Astrocyte (in vitro differentiated cells and primary cell): ENCODE measurements at regions not wholly inside any gene's neighbourhood (a gene's known extent, or its start where the extent isn't known, plus 50 kb on each side); places are given as distances from the start of the nearest gene placed in this dataset.

Source experiments
- DNase-seq: peaks from one replicate; pipeline ENCODE4 v3.0.0-alpha.2; 2010; ENCODE audit warnings: low read depth
- FAIRE-seq: peaks from 2 replicates; lab custom pipeline; 2011; peaks lifted over from hg19 to GRCh38; lab: Jason Lieb, UNC
- H2AFZ ChIP-seq: 2 replicates; pipeline ENCODE4 v1.6.0; 2012; ENCODE audit warnings: low read depth, low read length, inconsistent platforms
- H3K27ac ChIP-seq: 2 replicates; pipeline ENCODE4 v1.5.1; 2011; ENCODE audit warnings: low read depth, low read length, inconsistent platforms
- H3K27me3 ChIP-seq: 2 replicates; pipeline ENCODE4 v1.6.0; 2011; ENCODE audit warnings: low read length, inconsistent platforms; ENCODE audit not compliant: insufficient read depth
- H3K36me3 ChIP-seq: 2 replicates; pipeline ENCODE4 v1.5.1; 2011; ENCODE audit warnings: low read length, inconsistent platforms; ENCODE audit not compliant: insufficient read depth
- H3K4me1 ChIP-seq: 2 replicates; pipeline ENCODE4 v1.5.1; 2011; ENCODE audit warnings: low read length, inconsistent platforms; ENCODE audit not compliant: insufficient read depth
- H3K4me2 ChIP-seq: 2 replicates; pipeline ENCODE4 v1.6.0; 2012; ENCODE audit warnings: low read length, inconsistent platforms
- H3K4me3 ChIP-seq: 2 replicates; pipeline ENCODE4 v1.5.1; 2011; ENCODE audit warnings: low read depth, mild to moderate bottlenecking, low read length, inconsistent platforms; ENCODE audit not compliant: insufficient read depth
- H3K79me2 ChIP-seq: 2 replicates; pipeline ENCODE4 v1.6.0; 2012; ENCODE audit warnings: mild to moderate bottlenecking, low read length, inconsistent platforms; ENCODE audit not compliant: insufficient read depth
- H3K9ac ChIP-seq: 2 replicates; pipeline ENCODE4 v1.6.0; 2012; ENCODE audit warnings: mild to moderate bottlenecking, low read length, inconsistent platforms
- H3K9me3 ChIP-seq: 2 replicates; pipeline ENCODE4 v1.5.1; 2012; ENCODE audit warnings: low read depth, mild to moderate bottlenecking, low read length, inconsistent platforms; ENCODE audit not compliant: insufficient read depth
- H4K20me1 ChIP-seq: 2 replicates; pipeline ENCODE4 v1.6.0; 2012; ENCODE audit warnings: low read length, inconsistent platforms; ENCODE audit not compliant: insufficient read depth
- H3K27ac Mint-ChIP-seq: one replicate; pipeline ENCODE4 v1.8.0; 2021; ENCODE audit warnings: mild to moderate bottlenecking, mixed read lengths; ENCODE audit not compliant: unreplicated experiment
- H3K27me3 Mint-ChIP-seq: one replicate; pipeline ENCODE4 v1.8.0; 2021; ENCODE audit warnings: low read depth, mixed read lengths; ENCODE audit not compliant: unreplicated experiment
- H3K36me3 Mint-ChIP-seq: one replicate; pipeline ENCODE4 v1.8.0; 2021; ENCODE audit warnings: low read depth, mixed read lengths; ENCODE audit not compliant: unreplicated experiment
- H3K4me1 Mint-ChIP-seq: one replicate; pipeline ENCODE4 v1.8.0; 2021; ENCODE audit warnings: low read depth, mixed read lengths; ENCODE audit not compliant: unreplicated experiment
- H3K4me3 Mint-ChIP-seq: one replicate; pipeline ENCODE4 v1.8.0; 2021; ENCODE audit warnings: mild to moderate bottlenecking, moderate library complexity, mixed read lengths; ENCODE audit not compliant: unreplicated experiment
- H3K9me3 Mint-ChIP-seq: one replicate; pipeline ENCODE4 v1.8.0; 2021; ENCODE audit warnings: mild to moderate bottlenecking, mixed read lengths; ENCODE audit not compliant: unreplicated experiment
- EZH2 ChIP-seq: IDR thresholded peaks from 2 replicates; pipeline ENCODE4 v1.6.1; 2012; ENCODE audit warnings: mild to moderate bottlenecking, low read length, inconsistent platforms; ENCODE audit not compliant: insufficient read depth
- TF ChIP-seq, protein P1 (sequence below): IDR thresholded peaks from 2 replicates; pipeline ENCODE4 v1.5.1; 2011; ENCODE audit warnings: low read depth, mild to moderate bottlenecking, inconsistent platforms, low read length, moderate library complexity; ENCODE audit not compliant: insufficient read depth

DNA sequence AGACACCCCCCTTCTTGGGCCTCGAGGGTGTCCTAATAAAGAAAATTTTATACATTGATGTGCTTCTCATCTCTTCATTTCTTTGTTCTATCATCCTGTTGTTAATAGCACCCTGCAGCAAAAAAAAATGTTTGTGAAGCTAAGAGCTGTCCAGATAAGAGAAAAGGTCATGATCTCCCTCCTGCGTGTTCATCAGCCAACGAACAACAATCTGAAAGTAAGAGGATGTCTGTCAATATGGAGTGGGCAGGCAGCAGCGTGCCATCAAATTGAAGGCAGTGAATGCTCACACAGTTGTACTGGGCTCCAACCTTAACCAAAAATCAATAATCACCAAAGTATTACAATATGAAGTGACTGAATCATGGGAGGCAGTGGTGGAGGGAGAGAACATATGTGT, 418.6 kb upstream of the ONECUT1 start:
- Mint-ChIP-seq H3K36me3 (no peaks in the 10 kb centered on the region), H3K4me1 (no peaks in the 10 kb centered on the region), H3K4me3 (no peak overlapping the region), H3K27ac (no peak overlapping the region), H3K27me3 (peaks cover 2% of the 10 kb centered on the region), H3K9me3 (peaks cover 2% of the 10 kb centered on the region)
- TF ChIP-seq, protein P1, sequence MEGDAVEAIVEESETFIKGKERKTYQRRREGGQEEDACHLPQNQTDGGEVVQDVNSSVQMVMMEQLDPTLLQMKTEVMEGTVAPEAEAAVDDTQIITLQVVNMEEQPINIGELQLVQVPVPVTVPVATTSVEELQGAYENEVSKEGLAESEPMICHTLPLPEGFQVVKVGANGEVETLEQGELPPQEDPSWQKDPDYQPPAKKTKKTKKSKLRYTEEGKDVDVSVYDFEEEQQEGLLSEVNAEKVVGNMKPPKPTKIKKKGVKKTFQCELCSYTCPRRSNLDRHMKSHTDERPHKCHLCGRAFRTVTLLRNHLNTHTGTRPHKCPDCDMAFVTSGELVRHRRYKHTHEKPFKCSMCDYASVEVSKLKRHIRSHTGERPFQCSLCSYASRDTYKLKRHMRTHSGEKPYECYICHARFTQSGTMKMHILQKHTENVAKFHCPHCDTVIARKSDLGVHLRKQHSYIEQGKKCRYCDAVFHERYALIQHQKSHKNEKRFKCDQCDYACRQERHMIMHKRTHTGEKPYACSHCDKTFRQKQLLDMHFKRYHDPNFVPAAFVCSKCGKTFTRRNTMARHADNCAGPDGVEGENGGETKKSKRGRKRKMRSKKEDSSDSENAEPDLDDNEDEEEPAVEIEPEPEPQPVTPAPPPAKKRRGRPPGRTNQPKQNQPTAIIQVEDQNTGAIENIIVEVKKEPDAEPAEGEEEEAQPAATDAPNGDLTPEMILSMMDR, result no peak
- no peak for TF ChIP-seq EZH2
- no peaks in the 10 kb centered on the region for H4K20me1 ChIP-seq
- no peak overlapping the region for H3K9ac ChIP-seq
- FAIRE-seq, result no peak
- no peak overlapping the region for H3K4me2 ChIP-seq
- H3K27ac ChIP-seq, result peak overlapping the region; percentile 48
- no peak for DNase-seq
- no peaks in the 10 kb centered on the region for H3K27me3 ChIP-seq
- no peaks in the 10 kb centered on the region for H3K79me2 ChIP-seq
- H2AFZ ChIP-seq, result no peak overlapping the region
- no peaks in the 10 kb centered on the region for H3K4me1 ChIP-seq
- no peaks in the 10 kb centered on the region for H3K36me3 ChIP-seq
- H3K9me3 ChIP-seq, result no peaks in the 10 kb centered on the region
- H3K4me3 ChIP-seq, result no peak overlapping the region

DNA sequence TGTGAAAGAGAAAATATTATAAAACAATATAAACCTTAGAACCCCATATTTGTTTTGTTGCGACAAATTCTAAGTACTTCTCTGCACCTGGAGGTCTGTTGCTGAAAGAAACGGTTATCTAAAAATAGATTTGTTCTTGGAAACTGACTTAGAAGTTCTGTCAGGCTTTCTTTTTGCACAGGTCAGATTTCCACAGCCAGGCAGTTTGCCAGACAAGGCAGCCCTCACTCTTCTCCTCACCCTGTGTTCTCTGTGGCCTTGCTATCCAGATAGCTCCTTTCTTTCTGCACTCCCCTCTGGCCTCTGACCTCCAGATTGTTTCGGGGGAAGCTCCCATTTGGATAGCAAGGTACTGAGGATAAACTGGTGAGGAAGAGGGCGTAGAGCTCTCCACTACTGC, 413.3 kb upstream of the ONECUT1 start:
- Mint-ChIP-seq H3K9me3 (peaks cover 2% of the 10 kb centered on the region), H3K4me3 (no peak overlapping the region), H3K27ac (no peak overlapping the region), H3K36me3 (no peaks in the 10 kb centered on the region), H3K4me1 (no peaks in the 10 kb centered on the region), H3K27me3 (peaks cover 30% of the 10 kb centered on the region)
- no peak for FAIRE-seq
- H2AFZ ChIP-seq, result no peak overlapping the region
- H3K9me3 ChIP-seq, result no peaks in the 10 kb centered on the region
- H3K36me3 ChIP-seq, result no peaks in the 10 kb centered on the region
- no peaks in the 10 kb centered on the region for H3K27me3 ChIP-seq
- TF ChIP-seq EZH2, result no peak
- TF ChIP-seq, protein P1, result no peak
- no peak overlapping the region for H3K4me2 ChIP-seq
- no peak overlapping the region for H3K27ac ChIP-seq
- no peaks in the 10 kb centered on the region for H4K20me1 ChIP-seq
- H3K4me1 ChIP-seq, result no peaks in the 10 kb centered on the region
- DNase-seq, result no peak
- no peak overlapping the region for H3K4me3 ChIP-seq
- H3K79me2 ChIP-seq, result no peaks in the 10 kb centered on the region
- H3K9ac ChIP-seq, result no peak overlapping the region

DNA sequence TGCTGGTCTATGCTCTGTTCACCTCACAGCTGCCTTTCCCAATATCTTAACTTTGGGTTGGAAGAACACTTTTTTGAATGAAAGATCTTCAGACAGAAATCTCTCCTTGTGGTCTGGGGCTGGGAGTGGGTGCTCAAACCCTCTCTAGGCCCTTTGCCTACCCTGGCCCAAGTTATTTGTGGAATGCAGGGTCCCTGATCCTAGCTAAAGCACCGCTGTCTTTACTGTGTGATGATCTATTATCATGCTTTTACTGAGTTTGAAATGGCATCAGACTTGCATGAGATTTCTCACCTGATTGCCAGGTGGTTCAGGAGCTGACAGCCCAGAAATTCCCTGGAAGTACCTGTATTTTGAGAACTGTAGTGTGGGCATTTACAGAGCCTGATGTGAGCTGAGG, 412.7 kb upstream of the ONECUT1 start:
- no peak overlapping the region for H3K27ac Mint-ChIP-seq
- TF ChIP-seq, protein P1, result no peak
- TF ChIP-seq EZH2, result no peak
- no peaks in the 10 kb centered on the region for H3K4me1 Mint-ChIP-seq

More for the DNA sequence above, 412.7 kb upstream of the ONECUT1 start:
- FAIRE-seq (no peak), DNase-seq (no peak)
- H3K4me2 ChIP-seq, result no peak overlapping the region
- no peaks in the 10 kb centered on the region for H3K36me3 ChIP-seq
- H3K27me3 ChIP-seq, result no peaks in the 10 kb centered on the region
- Mint-ChIP-seq H3K36me3 (no peaks in the 10 kb centered on the region), H3K4me3 (no peak overlapping the region), H3K27me3 (peaks cover 35% of the 10 kb centered on the region), H3K9me3 (peaks cover 2% of the 10 kb centered on the region)
- no peak overlapping the region for H3K27ac ChIP-seq
- no peak overlapping the region for H2AFZ ChIP-seq
- no peaks in the 10 kb centered on the region for H4K20me1 ChIP-seq
- no peak overlapping the region for H3K4me3 ChIP-seq
- no peaks in the 10 kb centered on the region for H3K9me3 ChIP-seq
- H3K79me2 ChIP-seq, result no peaks in the 10 kb centered on the region
- no peak overlapping the region for H3K9ac ChIP-seq
- no peaks in the 10 kb centered on the region for H3K4me1 ChIP-seq
